ENCODE measurements at regions not wholly inside any gene's neighbourhood (a gene's known extent, or its start where the extent isn't known, plus 50 kb on each side); places are given as distances from the start of the nearest gene placed in this dataset.

- no peak for DNase-seq
Observed at GRCh38 chr5:122721127-122721526, 53.8 kb upstream of the SNX2 start.

GRCh38 chr5:122722341-122722740 lies 52.5 kb upstream of the SNX2 start:
- no peak for DNase-seq

GRCh38 chr5:122723606-122724352 lies 51.1 kb upstream of the SNX2 start:
- no peak for DNase-seq
